ENCODE measurements at regions not wholly inside any gene's neighbourhood (a gene's known extent, or its start where the extent isn't known, plus 50 kb on each side); places are given as distances from the start of the nearest gene placed in this dataset.
A peak's percentile ranks its signal among the peaks of the same experiment; 100 is the strongest.

- no peaks in the 10 kb centered on the region for H3K79me2 ChIP-seq (ENCODE audit: control insufficient read depth, insufficient read depth, low read length)
- H3K9me3 ChIP-seq (replicated peaks; ENCODE audit: control insufficient read depth, insufficient read depth, low read length) = no peaks in the 10 kb centered on the region
- no peak for TF ChIP-seq MAX (IDR thresholded peaks at IDR 0.05; ENCODE audit: insufficient read depth, insufficient read length)
- TF ChIP-seq GATA2 (IDR thresholded peaks at IDR 0.05; ENCODE audit: insufficient read depth, insufficient read length, low read depth, low read length) = no peak
- H3K4me2 ChIP-seq (ENCODE audit: insufficient read depth, low read length) = no peak overlapping the region
- no peak for DNase-seq (ENCODE audit: low read depth, low spot score)
- BruUV-seq (replicated peaks) = no TSS peak
- H3K36me3 ChIP-seq (ENCODE audit: control insufficient read depth in 2 of 2, extremely low read depth in 1 of 2, insufficient read depth in 2 of 2, low read length in 2 of 2) = no peaks in the 10 kb centered on the region
- no peak overlapping the region for H3K4me3 ChIP-seq (replicated peaks in 1 of 3; ENCODE audit: insufficient read depth in 1 of 3, low read depth in 1 of 3, low read length in 3 of 3)
- H3K9me1 ChIP-seq (replicated peaks; ENCODE audit: control insufficient read depth, extremely low read depth, insufficient read depth, low read length) = no peaks in the 10 kb centered on the region
- no peak for FAIRE-seq
- H3K27ac ChIP-seq (ENCODE audit: insufficient read depth, low read depth, low read length) = no peak overlapping the region
- ChIA-PET POLR2A (no interaction called here), CTCF (interaction anchor here (0.6 to 2.4 kb wide), 8 partner anchors 17 to 266 kb away, joined by 3 to 9 read pairs (median 3); no protein-coding TSS in a partner anchor)
- H3K9ac ChIP-seq (replicated peaks; ENCODE audit: extremely low read depth, insufficient read depth, low read length) = no peak overlapping the region
- intact Hi-C loops (cut with micrococcal nuclease) = no loop called here
- dilution Hi-C loops (cut with MboI; ENCODE audit: extremely low pct_ligation_motif_present, low sequenced_read_pairs) = no loop called here
- H3K4me1 ChIP-seq (ENCODE audit: control insufficient read depth, extremely low read depth, insufficient read depth, low read length) = no peaks in the 10 kb centered on the region
- H3K27me3 ChIP-seq (ENCODE audit: control insufficient read depth in 2 of 2, insufficient read depth in 2 of 2, low read length in 2 of 2) = peaks cover 35% of the 10 kb centered on the region in 2 experiments
- no peaks in the 10 kb centered on the region for H4K20me1 ChIP-seq (replicated peaks; ENCODE audit: control insufficient read depth, extremely low read depth, insufficient read depth, low read length)
- H2AFZ ChIP-seq (ENCODE audit: low read depth, low read length) = no peak overlapping the region
Measured at GRCh38 chr6:41442352-41442672, 103.9 kb upstream of the FOXP4 start.

GRCh38 chr6:41442800-41443501 lies 103.2 kb upstream of the FOXP4 start:
- CTCF ChIA-PET = interaction anchor here (0.6 to 2.4 kb wide), 10 partner anchors 12 to 265 kb away, joined by 3 to 9 read pairs (median 3); no protein-coding TSS in a partner anchor
- dilution Hi-C loops (cut with MboI; ENCODE audit: extremely low pct_ligation_motif_present, low sequenced_read_pairs) = no loop called here
- FAIRE-seq = no peak
- POLR2A ChIA-PET = no interaction called here
- Histone ChIP-seq H3K4me1 (ENCODE audit: control insufficient read depth, extremely low read depth, insufficient read depth, low read length) (no peaks in the 10 kb centered on the region), H3K9me1 (replicated peaks; ENCODE audit: control insufficient read depth, extremely low read depth, insufficient read depth, low read length) (no peaks in the 10 kb centered on the region), H3K27ac (ENCODE audit: insufficient read depth, low read depth, low read length) (no peak overlapping the region), H4K20me1 (replicated peaks; ENCODE audit: control insufficient read depth, extremely low read depth, insufficient read depth, low read length) (no peaks in the 10 kb centered on the region), H3K9me3 (replicated peaks; ENCODE audit: control insufficient read depth, insufficient read depth, low read length) (no peaks in the 10 kb centered on the region), H2AFZ (ENCODE audit: low read depth, low read length) (no peak overlapping the region), H3K4me2 (ENCODE audit: insufficient read depth, low read length) (no peak overlapping the region), H3K9ac (replicated peaks; ENCODE audit: extremely low read depth, insufficient read depth, low read length) (no peak overlapping the region), H3K27me3 (ENCODE audit: control insufficient read depth in 2 of 2, insufficient read depth in 2 of 2, low read length in 2 of 2) (peaks cover 34 to 35% of the 10 kb centered on the region in 2 experiments), H3K36me3 (ENCODE audit: control insufficient read depth in 2 of 2, extremely low read depth in 1 of 2, insufficient read depth in 2 of 2, low read length in 2 of 2) (no peaks in the 10 kb centered on the region), H3K4me3 (replicated peaks in 1 of 3; ENCODE audit: insufficient read depth in 1 of 3, low read depth in 1 of 3, low read length in 3 of 3) (no peak overlapping the region), H3K79me2 (ENCODE audit: control insufficient read depth, insufficient read depth, low read length) (no peaks in the 10 kb centered on the region)
- BruUV-seq (replicated peaks) = no TSS peak
- TF ChIP-seq, protein P1, sequence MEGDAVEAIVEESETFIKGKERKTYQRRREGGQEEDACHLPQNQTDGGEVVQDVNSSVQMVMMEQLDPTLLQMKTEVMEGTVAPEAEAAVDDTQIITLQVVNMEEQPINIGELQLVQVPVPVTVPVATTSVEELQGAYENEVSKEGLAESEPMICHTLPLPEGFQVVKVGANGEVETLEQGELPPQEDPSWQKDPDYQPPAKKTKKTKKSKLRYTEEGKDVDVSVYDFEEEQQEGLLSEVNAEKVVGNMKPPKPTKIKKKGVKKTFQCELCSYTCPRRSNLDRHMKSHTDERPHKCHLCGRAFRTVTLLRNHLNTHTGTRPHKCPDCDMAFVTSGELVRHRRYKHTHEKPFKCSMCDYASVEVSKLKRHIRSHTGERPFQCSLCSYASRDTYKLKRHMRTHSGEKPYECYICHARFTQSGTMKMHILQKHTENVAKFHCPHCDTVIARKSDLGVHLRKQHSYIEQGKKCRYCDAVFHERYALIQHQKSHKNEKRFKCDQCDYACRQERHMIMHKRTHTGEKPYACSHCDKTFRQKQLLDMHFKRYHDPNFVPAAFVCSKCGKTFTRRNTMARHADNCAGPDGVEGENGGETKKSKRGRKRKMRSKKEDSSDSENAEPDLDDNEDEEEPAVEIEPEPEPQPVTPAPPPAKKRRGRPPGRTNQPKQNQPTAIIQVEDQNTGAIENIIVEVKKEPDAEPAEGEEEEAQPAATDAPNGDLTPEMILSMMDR (IDR thresholded peaks at IDR 0.05; ENCODE audit: extremely low read depth in 1 of 2, insufficient read depth in 1 of 2, low read depth in 1 of 2, low read length in 2 of 2) = peak; percentile 39 to 52
- no peak for TF ChIP-seq POLR2AphosphoS5 (IDR thresholded peaks at IDR 0.05; ENCODE audit: insufficient read depth, low read depth, low read length)
- TF ChIP-seq EZH2 (IDR thresholded peaks at IDR 0.05; ENCODE audit: borderline replicate concordance, low read depth, low read length, severe bottlenecking) = peak; percentile 55
- no peak for DNase-seq (ENCODE audit: low read depth, low spot score)
- intact Hi-C loops (cut with micrococcal nuclease) = no loop called here
